Calu3 (cell line): ENCODE measurements at regions not wholly inside any gene's neighbourhood (a gene's known extent, or its start where the extent isn't known, plus 50 kb on each side); places are given as distances from the start of the nearest gene placed in this dataset.
"Not testable (repeated sequence)": the region's sequence is repeated elsewhere in the genome, so short reads cannot be mapped to it uniquely, and the experiment has no call there.

Experiments
- BruUV-seq: library from RNA; stranded (reverse); fragments of 400-500 nt; replicated peaks from 2 replicates; lab custom pipeline; 2021; lab: Mats Ljungman, UMichigan
- CTCF ChIA-PET: fragments of 300-600 bp; sonication (Branson Sonifier 250); formaldehyde crosslinking; loops from one replicate; lab custom pipeline; 2022; ENCODE audit warnings: antibody characterized with exemption; lab: Charles Lee
- DNase-seq: peaks from one replicate; pipeline ENCODE4 v3.0.0; 2022
- H3K27ac Mint-ChIP-seq: one replicate; pipeline ENCODE4 v1.8.0; 2022; ENCODE audit warnings: mixed read lengths; ENCODE audit not compliant: unreplicated experiment
- H3K27me3 Mint-ChIP-seq: one replicate; pipeline ENCODE4 v1.8.0; 2022; ENCODE audit warnings: mixed read lengths; ENCODE audit not compliant: unreplicated experiment
- H3K36me3 Mint-ChIP-seq: one replicate; pipeline ENCODE4 v1.8.0; 2022; ENCODE audit warnings: mild to moderate bottlenecking, moderate library complexity, mixed read lengths; ENCODE audit not compliant: insufficient read depth, unreplicated experiment
- H3K4me1 Mint-ChIP-seq: one replicate; pipeline ENCODE4 v1.8.0; 2022; ENCODE audit warnings: mild to moderate bottlenecking, low read depth, mixed read lengths; ENCODE audit not compliant: unreplicated experiment
- H3K4me3 Mint-ChIP-seq: one replicate; pipeline ENCODE4 v1.8.0; 2022; ENCODE audit warnings: mild to moderate bottlenecking, low read depth, moderate library complexity, mixed read lengths; ENCODE audit not compliant: unreplicated experiment
- H3K9me3 Mint-ChIP-seq: one replicate; pipeline ENCODE4 v1.8.0; 2022; ENCODE audit warnings: low read depth, mixed read lengths; ENCODE audit not compliant: unreplicated experiment
- CTCF ChIP-seq: fragments of 200-600 bp; IDR thresholded peaks from one replicate; pipeline ENCODE4 v1.8.0; 2022; ENCODE audit warnings: antibody characterized with exemption; ENCODE audit not compliant: unreplicated experiment
- intact Hi-C: fragments of 100-400 bp; cut with micrococcal nuclease; formaldehyde crosslinking; loops from one replicate; pipeline ENCODE4 v1.10.0; 2022; ENCODE audit not compliant: unreplicated experiment

- no peak overlapping the region for H3K27ac Mint-ChIP-seq
- no peak for DNase-seq
- TF ChIP-seq CTCF = no peak
- CTCF ChIA-PET = no interaction called here
- no peaks in the 10 kb centered on the region for H3K4me1 Mint-ChIP-seq
- peaks cover 41% of the 10 kb centered on the region for H3K27me3 Mint-ChIP-seq
- no peaks in the 10 kb centered on the region for H3K36me3 Mint-ChIP-seq
- intact Hi-C loops = no loop called here
- no peaks in the 10 kb centered on the region for H3K9me3 Mint-ChIP-seq
- H3K4me3 Mint-ChIP-seq = no peak overlapping the region
- BruUV-seq = no TSS peak
Observed at GRCh38 chr7:131925636-131926035, 369.2 kb upstream of the PODXL start.

DNA sequence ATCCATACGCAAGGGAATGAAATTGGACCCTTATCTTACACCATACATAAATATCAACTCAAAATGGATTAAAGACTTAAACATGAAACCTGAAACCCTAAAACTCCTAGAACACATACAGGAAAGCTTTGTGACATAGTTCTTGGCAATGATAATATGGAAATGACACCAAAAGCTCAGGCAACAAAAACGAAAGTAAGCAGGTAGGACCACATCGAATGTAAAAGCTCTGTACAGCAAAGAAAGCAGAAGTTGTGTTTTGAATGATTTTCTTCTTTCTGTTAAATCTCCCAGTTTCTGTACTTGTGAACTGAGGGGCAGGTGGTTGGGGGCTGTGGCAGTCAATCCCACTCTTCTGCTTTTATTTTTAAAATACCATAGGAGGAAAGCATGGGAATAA lies 368.4 kb upstream of the PODXL start:
- H3K9me3 Mint-ChIP-seq = no peaks in the 10 kb centered on the region
- H3K27me3 Mint-ChIP-seq = peaks cover 41% of the 10 kb centered on the region
- CTCF ChIA-PET = no interaction called here

DNA sequence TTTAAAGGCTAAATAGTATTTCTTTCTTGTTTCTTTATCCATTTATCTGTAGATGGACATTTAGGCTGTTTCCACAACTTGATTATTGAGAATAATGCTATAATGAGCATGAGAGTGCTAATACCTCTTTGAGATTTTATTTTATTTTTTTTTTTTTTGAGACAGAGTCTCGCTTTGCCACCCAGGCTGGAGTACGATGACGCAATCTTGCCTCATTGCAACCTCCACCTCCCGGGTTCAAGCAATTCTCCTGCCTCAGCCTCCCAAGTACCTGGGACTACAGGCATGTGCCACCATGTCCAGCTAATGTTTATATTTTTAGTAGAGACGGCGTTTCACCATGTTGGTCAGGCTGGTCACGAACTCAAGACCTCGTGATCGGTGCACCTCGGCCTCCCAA lies 366.5 kb upstream of the PODXL start:
- H3K27ac Mint-ChIP-seq, H3K36me3 Mint-ChIP-seq: not testable (repeated sequence)

More for the DNA sequence above, 368.4 kb upstream of the PODXL start:
- no peak for TF ChIP-seq CTCF
- BruUV-seq = no TSS peak
- no peak overlapping the region for H3K27ac Mint-ChIP-seq
- intact Hi-C loops = loop anchor here (5.0 kb wide), 1 partner anchor 68 kb away; no protein-coding TSS in a partner anchor
- no peak overlapping the region for H3K4me3 Mint-ChIP-seq
- no peaks in the 10 kb centered on the region for H3K4me1 Mint-ChIP-seq
- no peaks in the 10 kb centered on the region for H3K36me3 Mint-ChIP-seq
- no peak for DNase-seq

GRCh38 chr7:131921016-131921415 lies 364.6 kb upstream of the PODXL start:
- no peak for DNase-seq
- H3K4me1 Mint-ChIP-seq = no peaks in the 10 kb centered on the region
- no peaks in the 10 kb centered on the region for H3K9me3 Mint-ChIP-seq
- no peaks in the 10 kb centered on the region for H3K36me3 Mint-ChIP-seq
- H3K4me3 Mint-ChIP-seq = no peak overlapping the region
- TF ChIP-seq CTCF = no peak
- intact Hi-C loops = loop anchor here (5.0 kb wide), 1 partner anchor 64 kb away; no protein-coding TSS in a partner anchor
- CTCF ChIA-PET = interaction anchor here (0.5 kb wide), 1 partner anchor 1819 kb away, joined by 4 read pairs; no protein-coding TSS in a partner anchor
- peaks cover 43% of the 10 kb centered on the region for H3K27me3 Mint-ChIP-seq
- BruUV-seq = no TSS peak
- no peak overlapping the region for H3K27ac Mint-ChIP-seq

More for the DNA sequence above, 366.5 kb upstream of the PODXL start:
- H3K4me1 Mint-ChIP-seq, H3K4me3 Mint-ChIP-seq, BruUV-seq, CTCF ChIA-PET, DNase-seq, H3K9me3 Mint-ChIP-seq: not testable (repeated sequence)
- H3K27me3 Mint-ChIP-seq = peaks cover 45% of the 10 kb centered on the region
- intact Hi-C loops = loop anchor here (5.0 kb wide), 1 partner anchor 66 kb away; no protein-coding TSS in a partner anchor

- intact Hi-C loops = loop anchor here (5.0 kb wide), 1 partner anchor 63 kb away; no protein-coding TSS in a partner anchor
- TF ChIP-seq CTCF = no peak
- Mint-ChIP-seq H3K27ac (no peak overlapping the region), H3K36me3 (no peaks in the 10 kb centered on the region), H3K9me3 (no peaks in the 10 kb centered on the region), H3K27me3 (peaks cover 43% of the 10 kb centered on the region), H3K4me1 (no peaks in the 10 kb centered on the region), H3K4me3 (no peak overlapping the region)
- CTCF ChIA-PET = no interaction called here
- no TSS peak for BruUV-seq
- DNase-seq = no peak
Observed at GRCh38 chr7:131919920-131920709, 363.7 kb upstream of the PODXL start.
